Right lung (tissue), 2 donors: ENCODE measurements at regions not wholly inside any gene's neighbourhood (a gene's known extent, or its start where the extent isn't known, plus 50 kb on each side); places are given as distances from the start of the nearest gene placed in this dataset.

Source experiments
- DNase-seq, 2 donors: peaks; one replicate each; pipeline ENCODE4 v3.0.0-alpha.2; 2013

DNA sequence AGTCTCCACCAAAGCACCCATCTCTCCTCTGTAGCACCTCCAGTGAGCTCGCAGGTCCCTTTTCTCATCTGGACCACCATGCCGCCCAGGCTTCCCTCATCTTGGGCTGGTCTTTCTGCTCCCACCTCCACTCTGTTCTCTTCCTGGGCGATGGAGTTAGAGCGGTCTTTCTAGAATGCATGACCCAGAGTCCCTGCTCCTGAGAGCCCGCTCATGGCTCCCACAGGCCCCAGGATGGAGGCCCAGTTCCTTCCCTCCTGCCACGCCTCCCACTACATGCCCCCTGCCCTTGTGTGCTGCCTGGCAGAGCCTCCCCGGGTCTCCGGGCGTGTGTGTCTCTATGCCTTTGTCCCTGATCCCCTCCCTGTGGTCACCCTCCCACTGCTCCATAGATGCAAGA is 100.7 kb upstream of the RTL1 start:
- no peak for DNase-seq

DNA sequence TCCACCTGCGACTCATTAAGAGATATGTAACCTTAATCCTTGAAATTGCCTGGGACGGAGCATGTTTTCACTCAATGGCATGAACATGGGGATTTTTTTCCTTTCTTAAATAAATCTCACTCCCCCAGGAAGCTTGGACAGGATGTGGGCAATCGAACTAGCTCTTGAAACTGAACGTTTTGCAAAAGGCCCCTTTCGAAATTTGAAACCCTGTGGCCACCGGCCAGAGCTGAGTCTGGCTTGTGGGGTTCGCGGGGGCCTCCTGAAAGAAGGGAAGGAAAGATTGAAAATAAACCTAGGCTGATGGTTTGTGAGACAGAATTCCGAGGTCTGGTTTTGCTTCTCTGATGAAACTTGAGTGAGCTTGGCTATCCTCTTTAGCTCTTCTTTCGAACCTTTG is 101.4 kb upstream of the RTL1 start:
- peak; percentile 15 to 17 for DNase-seq

DNA sequence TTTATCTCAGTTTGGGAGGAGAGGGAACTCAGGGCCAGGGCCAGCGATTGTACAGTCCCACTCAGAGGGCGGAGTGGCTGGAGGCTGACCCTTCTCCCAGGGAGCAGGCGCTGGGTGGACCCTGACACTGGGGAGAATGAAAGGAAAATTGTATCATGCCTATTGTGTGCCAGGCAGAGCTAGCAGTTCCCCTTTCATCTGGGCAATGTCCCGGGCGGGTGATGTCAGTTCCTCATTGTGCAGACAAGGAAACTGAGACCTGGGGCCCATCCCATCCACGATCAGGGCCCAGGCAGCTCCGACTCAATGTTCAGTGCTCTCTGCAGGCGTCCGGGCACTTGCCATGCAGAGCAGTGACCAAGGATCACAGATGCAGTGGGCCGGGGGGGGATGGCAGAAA is 101.9 kb upstream of the RTL1 start:
- DNase-seq, result no peak

GRCh38 chr14:101006008-101006407 is 102.5 kb upstream of the RTL1 start:
- DNase-seq, result no peak

GRCh38 chr14:101007004-101007614 is 103.6 kb upstream of the RTL1 start:
- no peak for DNase-seq

DNA sequence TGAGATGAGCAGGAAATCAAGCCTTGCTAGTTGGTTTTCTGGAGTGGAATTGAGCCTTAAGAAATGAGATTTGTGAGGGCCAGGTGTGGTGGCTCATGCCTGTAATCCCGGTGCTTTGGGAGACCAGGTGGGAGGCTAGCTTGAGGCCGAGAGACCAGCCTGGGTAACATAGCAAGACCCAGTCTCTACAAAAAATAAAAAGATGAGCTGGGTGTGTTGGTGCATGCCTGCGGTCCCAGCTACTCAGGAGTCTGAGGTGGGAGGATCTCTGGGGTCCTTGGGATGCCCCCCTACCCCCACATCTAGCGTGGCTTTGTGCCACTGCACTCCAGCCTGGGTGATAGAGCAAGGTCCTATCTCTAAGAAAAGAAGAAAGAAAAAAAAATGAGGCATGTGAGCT is 104.2 kb upstream of the RTL1 start:
- no peak for DNase-seq

DNA sequence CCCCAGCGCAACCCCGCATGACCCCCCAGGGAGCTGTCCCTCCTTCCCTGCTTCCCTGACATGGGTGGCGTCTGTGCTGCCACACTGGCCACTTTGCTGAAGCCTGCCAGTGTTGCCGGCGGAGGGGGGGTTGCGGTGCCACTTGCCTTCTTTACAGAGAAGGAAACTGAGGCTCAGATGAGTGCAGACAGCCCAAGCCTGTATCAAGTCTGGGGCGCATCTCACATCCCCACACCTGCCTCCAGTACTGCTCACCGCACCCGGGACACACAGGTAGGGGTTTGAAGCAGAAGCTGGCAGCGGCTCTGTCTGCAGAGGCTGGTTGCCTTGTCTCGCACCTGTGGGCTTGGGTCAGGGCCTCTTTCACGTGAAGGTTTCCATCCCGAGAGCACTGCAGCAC is 104.7 kb upstream of the RTL1 start:
- no peak for DNase-seq

DNA sequence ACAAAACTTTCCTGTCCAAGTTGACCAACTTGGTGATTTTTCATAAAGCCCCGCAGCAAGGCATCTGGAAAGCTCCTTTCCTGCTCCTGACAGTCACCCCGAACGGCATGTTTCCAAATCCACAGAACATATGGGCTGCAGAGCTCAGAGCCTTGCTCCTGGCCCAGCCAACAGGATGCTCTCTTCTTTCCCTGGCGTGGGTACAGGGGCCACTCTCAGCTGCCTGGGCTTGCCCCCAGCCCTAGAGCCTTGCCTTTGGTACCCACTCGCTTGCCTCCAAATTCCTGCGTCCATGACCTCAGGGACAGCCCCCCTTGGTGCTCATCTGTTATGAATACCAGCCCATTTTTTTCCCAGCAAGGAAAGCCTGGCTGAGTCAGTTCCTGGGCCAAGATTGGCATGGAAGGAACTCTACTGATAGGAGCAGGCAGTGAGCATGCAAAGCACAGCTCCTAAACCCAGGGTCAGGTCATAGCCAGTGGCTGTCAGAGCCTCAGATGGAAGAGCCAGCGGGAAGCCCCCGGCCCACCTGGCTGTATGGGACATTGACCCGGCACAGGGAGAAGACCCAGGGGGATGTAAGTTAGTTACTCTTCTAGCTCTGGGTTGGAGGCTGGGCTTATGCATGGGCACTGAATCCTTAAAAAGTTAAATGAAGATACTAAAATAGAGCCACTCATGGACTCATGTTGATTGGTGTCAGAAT is 105.3 kb upstream of the RTL1 start:
- no peak for DNase-seq

- DNase-seq, result no peak
These were observed 106.0 kb upstream of the RTL1 start for GRCh38 chr14:101009531-101009930.

GRCh38 chr14:101010293-101010692 is 106.8 kb upstream of the RTL1 start:
- DNase-seq, result no peak

- DNase-seq, result no peak
These were observed 107.3 kb upstream of the RTL1 start for GRCh38 chr14:101010835-101011234.

- DNase-seq, result no peak
These were observed 113.7 kb upstream of the RTL1 start for GRCh38 chr14:101017209-101017608.

DNA sequence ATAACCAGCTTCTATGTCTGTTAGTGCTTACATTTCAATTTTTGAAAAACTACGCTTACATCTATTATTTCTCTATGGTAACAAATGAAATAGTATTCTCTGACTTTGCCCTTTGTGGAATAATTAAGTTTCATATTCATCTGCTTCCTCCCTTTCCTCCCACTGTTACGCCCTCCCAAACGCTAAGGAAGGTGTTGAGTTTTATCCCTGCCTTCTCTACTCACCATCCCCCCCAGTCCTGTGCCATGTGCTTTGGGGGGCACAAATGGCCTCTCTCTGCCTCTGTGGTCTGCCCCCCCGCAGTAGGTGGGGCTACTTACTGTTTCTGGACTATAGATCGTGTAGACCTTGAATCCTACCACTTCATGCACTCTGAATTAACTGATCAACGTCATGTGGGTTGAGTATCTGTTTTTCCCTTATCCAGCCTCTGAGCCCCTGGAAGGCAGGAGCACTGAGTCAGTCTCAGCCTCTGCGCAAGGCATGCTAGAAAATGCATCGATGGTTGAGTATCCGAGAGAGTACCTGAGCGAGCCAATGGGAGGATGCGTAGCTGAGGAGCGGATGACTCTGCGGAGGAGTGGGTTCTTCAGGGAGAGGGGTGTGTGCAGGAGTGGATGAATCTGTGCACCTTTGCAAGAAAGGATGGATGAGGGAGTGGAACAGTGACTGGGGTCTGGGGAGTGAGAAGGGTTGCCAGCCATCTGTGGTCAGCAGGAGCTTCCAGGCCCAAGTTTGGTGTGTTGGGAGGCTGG is 114.5 kb upstream of the RTL1 start:
- DNase-seq, result no peak

DNA sequence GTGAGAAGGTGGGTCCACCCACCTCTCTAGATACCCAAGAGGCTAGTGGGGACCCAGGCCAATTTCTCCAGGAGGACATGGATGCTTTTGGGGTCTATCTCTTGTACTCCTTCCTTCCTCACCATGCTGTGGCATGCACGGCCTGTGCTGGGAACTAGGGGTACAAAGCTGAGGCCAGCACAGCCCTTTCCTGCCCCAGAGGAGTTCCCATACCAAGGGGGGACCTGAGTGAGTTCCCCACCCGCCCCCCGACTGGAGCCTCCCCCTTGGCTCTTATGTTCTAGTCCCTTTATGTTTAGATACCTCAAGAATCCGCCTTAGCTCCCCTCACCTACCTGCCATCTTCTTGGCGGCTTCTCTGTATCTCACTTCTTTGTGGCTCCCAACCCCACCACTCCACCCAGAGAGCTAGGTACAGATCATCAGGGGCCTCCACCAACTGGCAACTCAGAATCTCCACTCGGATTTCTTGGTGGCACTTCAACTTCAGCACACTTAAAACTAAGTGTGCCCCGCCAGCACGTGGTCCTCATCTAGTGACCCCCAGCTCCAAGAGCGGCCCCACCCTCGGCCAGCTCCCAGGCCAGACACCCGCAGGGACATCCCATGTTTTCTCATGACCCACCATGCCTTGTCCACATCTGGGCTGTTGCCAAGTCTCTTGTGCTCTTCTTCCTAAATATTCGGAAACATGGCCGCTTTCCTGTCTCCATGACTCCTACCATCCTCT is 115.2 kb upstream of the RTL1 start:
- DNase-seq, result no peak

DNA sequence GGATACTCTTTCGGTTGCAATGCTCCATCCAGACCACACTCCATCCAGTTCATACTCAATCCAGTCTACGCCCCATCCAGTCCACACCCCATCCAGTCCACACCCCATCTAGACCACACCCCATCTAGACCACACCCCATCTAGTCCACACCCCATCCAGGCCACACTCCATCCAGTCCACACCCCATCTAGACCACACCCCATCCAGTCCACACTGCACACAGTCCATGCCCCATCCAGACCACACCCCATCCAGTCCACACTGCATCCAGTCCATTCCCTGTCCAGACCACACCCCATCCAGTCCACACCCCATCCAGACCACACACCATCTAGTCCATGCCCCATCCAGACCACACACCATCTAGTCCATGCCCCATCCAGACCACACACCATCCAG is 116.0 kb upstream of the RTL1 start:
- DNase-seq, result no peak

- no peak for DNase-seq
These were observed 116.6 kb upstream of the RTL1 start for GRCh38 chr14:101019990-101020710.

GRCh38 chr14:101020834-101021370 is 117.4 kb upstream of the RTL1 start:
- no peak for DNase-seq

GRCh38 chr14:101022121-101022520 is 118.6 kb upstream of the RTL1 start:
- DNase-seq, result no peak

GRCh38 chr14:101022916-101023435 is 119.5 kb upstream of the RTL1 start:
- no peak for DNase-seq

DNA sequence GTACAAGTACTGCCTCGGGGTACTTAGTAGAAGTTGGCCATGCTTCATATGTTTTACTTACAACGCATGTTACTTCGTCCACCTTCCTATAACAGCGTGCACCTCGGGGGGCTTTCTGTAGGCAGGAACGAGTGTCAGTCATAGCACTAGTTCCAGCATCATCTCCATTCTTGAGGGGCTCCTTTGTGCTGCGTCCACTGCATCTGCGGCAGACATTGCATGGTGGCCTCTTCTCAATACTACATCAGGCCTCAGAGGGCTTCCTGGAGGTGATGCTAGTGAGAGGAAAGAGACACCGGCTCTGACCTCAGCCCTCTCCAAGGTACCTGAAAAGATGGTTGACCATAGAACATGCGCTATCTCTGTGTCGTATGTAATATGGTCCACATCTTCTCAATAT is 121.2 kb upstream of the RTL1 start:
- DNase-seq, result no peak

- DNase-seq, result no peak
These were observed 121.6 kb upstream of the RTL1 start for GRCh38 chr14:101025131-101025530.
